Mammary epithelial cell (primary cell): ENCODE measurements at regions not wholly inside any gene's neighbourhood (a gene's known extent, or its start where the extent isn't known, plus 50 kb on each side); places are given as distances from the start of the nearest gene placed in this dataset.

Experiments
- EZH2 ChIP-seq: IDR thresholded peaks from 2 replicates; pipeline ENCODE4 v1.6.1; 2012; ENCODE audit warnings: low read length, inconsistent platforms, borderline replicate concordance
- TF ChIP-seq, protein P1 (sequence below), 2 donors: IDR thresholded peaks in 1 of 2; conservative IDR thresholded peaks in 1 of 2; 2 replicates each; pipeline ENCODE4 v1.5.1; 2011 to 2012; ENCODE audit warnings: inconsistent platforms in 2 of 2, low read length in 2 of 2, mild to moderate bottlenecking in 2 of 2, control low read depth in 1 of 2, low read depth in 1 of 2; ENCODE audit not compliant: insufficient read depth in 1 of 2; ENCODE audit errors: extremely low read depth in 1 of 2

- TF ChIP-seq, protein P1, sequence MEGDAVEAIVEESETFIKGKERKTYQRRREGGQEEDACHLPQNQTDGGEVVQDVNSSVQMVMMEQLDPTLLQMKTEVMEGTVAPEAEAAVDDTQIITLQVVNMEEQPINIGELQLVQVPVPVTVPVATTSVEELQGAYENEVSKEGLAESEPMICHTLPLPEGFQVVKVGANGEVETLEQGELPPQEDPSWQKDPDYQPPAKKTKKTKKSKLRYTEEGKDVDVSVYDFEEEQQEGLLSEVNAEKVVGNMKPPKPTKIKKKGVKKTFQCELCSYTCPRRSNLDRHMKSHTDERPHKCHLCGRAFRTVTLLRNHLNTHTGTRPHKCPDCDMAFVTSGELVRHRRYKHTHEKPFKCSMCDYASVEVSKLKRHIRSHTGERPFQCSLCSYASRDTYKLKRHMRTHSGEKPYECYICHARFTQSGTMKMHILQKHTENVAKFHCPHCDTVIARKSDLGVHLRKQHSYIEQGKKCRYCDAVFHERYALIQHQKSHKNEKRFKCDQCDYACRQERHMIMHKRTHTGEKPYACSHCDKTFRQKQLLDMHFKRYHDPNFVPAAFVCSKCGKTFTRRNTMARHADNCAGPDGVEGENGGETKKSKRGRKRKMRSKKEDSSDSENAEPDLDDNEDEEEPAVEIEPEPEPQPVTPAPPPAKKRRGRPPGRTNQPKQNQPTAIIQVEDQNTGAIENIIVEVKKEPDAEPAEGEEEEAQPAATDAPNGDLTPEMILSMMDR (conservative IDR thresholded peaks at IDR 0.05 in 1 of 2, IDR thresholded peaks at IDR 0.05 in 1 of 2; ENCODE audit: extremely low read depth in 1 of 2, insufficient read depth in 1 of 2, low read depth in 1 of 2, low read length in 2 of 2), result no peak
- no peak for TF ChIP-seq EZH2
Measured at GRCh38 chr7:98728555-98728954, 111.5 kb downstream of the NPTX2 start.
